Stomach (tissue), 4 donors: ENCODE measurements at regions not wholly inside any gene's neighbourhood (a gene's known extent, or its start where the extent isn't known, plus 50 kb on each side); places are given as distances from the start of the nearest gene placed in this dataset.

Experiments
- CTCF ChIP-seq, 7 experiments: fragments of 450-650 bp in 4 of 7; fragments of 200-600 bp in 3 of 7; sonication (generic) in 3 of 7; IDR thresholded peaks; one replicate each; pipeline ENCODE4 v1.5.1; 2016 to 2019; ENCODE audit warnings: antibody characterized with exemption in 7 of 7, control low read depth in 2 of 7, mild to moderate bottlenecking in 1 of 7
- POLR2A ChIP-seq, 4 donors: fragments of 450-650 bp; IDR thresholded peaks; one replicate each; pipeline ENCODE4 v1.6.1; 2016; ENCODE audit warnings: antibody characterized with exemption in 4 of 4, control low read depth in 2 of 4, mild to moderate bottlenecking in 1 of 4, moderate library complexity in 1 of 4
- POLR2AphosphoS5 ChIP-seq, 3 donors: sonication (generic); formaldehyde crosslinking; IDR thresholded peaks; one replicate each; pipeline ENCODE4 v1.6.1; 2016; ENCODE audit warnings: antibody characterized with exemption in 3 of 3

- no peak for TF ChIP-seq CTCF (IDR thresholded peaks at IDR 0.05)
- no peak for TF ChIP-seq POLR2AphosphoS5 (IDR thresholded peaks at IDR 0.05)
- TF ChIP-seq POLR2A (IDR thresholded peaks at IDR 0.05): no peak
These were observed 62.2 kb upstream of the SLC12A2 start for GRCh38 chr5:128021411-128021810.
